ENCODE measurements at regions not wholly inside any gene's neighbourhood (a gene's known extent, or its start where the extent isn't known, plus 50 kb on each side); places are given as distances from the start of the nearest gene placed in this dataset.
A peak's percentile ranks its signal among the peaks of the same experiment; 100 is the strongest.

- Mint-ChIP-seq H3K4me1 (no peaks in the 10 kb centered on the region), H3K27me3 (no peaks in the 10 kb centered on the region), H3K4me3 (no peak overlapping the region), H3K9me3 (peaks cover 0 to 1% (median 0%) of the 10 kb centered on the region in 7 donors), H3K36me3 (no peaks in the 10 kb centered on the region), H3K27ac (peak overlapping the region in 1 of 3 donors; percentile 3)
- peaks cover 1% of the 10 kb centered on the region for H3K27me3 ChIP-seq (ENCODE audit: control insufficient read depth, insufficient read depth, low read length)
- H3K4me3 ChIP-seq (ENCODE audit: low read depth, low read length), result no peak overlapping the region
- ATAC-seq (ENCODE audit: low read depth in 2 of 2), result no peak
- H3K4me1 ChIP-seq (ENCODE audit: control insufficient read depth, insufficient read depth, low read length, poor library complexity, severe bottlenecking), result no peaks in the 10 kb centered on the region
- no peak overlapping the region for H3K27ac ChIP-seq (ENCODE audit: insufficient read depth, low read length, poor library complexity, severe bottlenecking)
- DNase-seq, result no peak
- no peaks in the 10 kb centered on the region for H3K36me3 ChIP-seq (ENCODE audit: control insufficient read depth, insufficient read depth, low read length)
- no peaks in the 10 kb centered on the region for H3K9me3 ChIP-seq (ENCODE audit: control insufficient read depth in 2 of 2, low read length in 2 of 2)
Observed at GRCh38 chr5:68015381-68016302, 199.9 kb upstream of the PIK3R1 start.

GRCh38 chr5:68012831-68013230, 202.7 kb upstream of the PIK3R1 start:
- ATAC-seq (ENCODE audit: low read depth in 2 of 2), result no peak
- Histone ChIP-seq H3K4me3 (ENCODE audit: low read depth, low read length) (no peak overlapping the region), H3K27me3 (ENCODE audit: control insufficient read depth, insufficient read depth, low read length) (peaks cover 1% of the 10 kb centered on the region), H3K9me3 (ENCODE audit: control insufficient read depth in 2 of 2, low read length in 2 of 2) (no peaks in the 10 kb centered on the region), H3K27ac (ENCODE audit: insufficient read depth, low read length, poor library complexity, severe bottlenecking) (no peak overlapping the region), H3K36me3 (ENCODE audit: control insufficient read depth, insufficient read depth, low read length) (no peaks in the 10 kb centered on the region), H3K4me1 (ENCODE audit: control insufficient read depth, insufficient read depth, low read length, poor library complexity, severe bottlenecking) (no peaks in the 10 kb centered on the region)
- no peak for DNase-seq
- no peak overlapping the region for H3K27ac Mint-ChIP-seq
- no peaks in the 10 kb centered on the region for H3K4me1 Mint-ChIP-seq
- no peak overlapping the region for H3K4me3 Mint-ChIP-seq
- H3K27me3 Mint-ChIP-seq, result no peaks in the 10 kb centered on the region
- peaks cover 0 to 1% (median 0%) of the 10 kb centered on the region in 7 donors for H3K9me3 Mint-ChIP-seq
- H3K36me3 Mint-ChIP-seq, result no peaks in the 10 kb centered on the region

- no peaks in the 10 kb centered on the region for H3K4me1 Mint-ChIP-seq
- peaks cover 1% of the 10 kb centered on the region for H3K27me3 ChIP-seq (ENCODE audit: control insufficient read depth, insufficient read depth, low read length)
- ATAC-seq (ENCODE audit: low read depth in 2 of 2) (no peak), DNase-seq (no peak)
- no peaks in the 10 kb centered on the region for H3K9me3 ChIP-seq (ENCODE audit: control insufficient read depth in 2 of 2, low read length in 2 of 2)
- peaks cover 0 to 1% (median 0%) of the 10 kb centered on the region in 7 donors for H3K9me3 Mint-ChIP-seq
- H3K36me3 Mint-ChIP-seq, result no peaks in the 10 kb centered on the region
- H3K27ac ChIP-seq (ENCODE audit: insufficient read depth, low read length, poor library complexity, severe bottlenecking), result no peak overlapping the region
- no peak overlapping the region for H3K4me3 ChIP-seq (ENCODE audit: low read depth, low read length)
- no peaks in the 10 kb centered on the region for H3K36me3 ChIP-seq (ENCODE audit: control insufficient read depth, insufficient read depth, low read length)
- no peak overlapping the region for H3K4me3 Mint-ChIP-seq
- H3K27me3 Mint-ChIP-seq, result no peaks in the 10 kb centered on the region
- H3K4me1 ChIP-seq (ENCODE audit: control insufficient read depth, insufficient read depth, low read length, poor library complexity, severe bottlenecking), result no peaks in the 10 kb centered on the region
- no peak overlapping the region for H3K27ac Mint-ChIP-seq
Observed at GRCh38 chr5:68012429-68012828, 203.1 kb upstream of the PIK3R1 start.

- H3K27me3 Mint-ChIP-seq, result no peaks in the 10 kb centered on the region
- no peak overlapping the region for H3K27ac ChIP-seq (ENCODE audit: insufficient read depth, low read length, poor library complexity, severe bottlenecking)
- H3K4me3 ChIP-seq (ENCODE audit: low read depth, low read length), result no peak overlapping the region
- ATAC-seq (ENCODE audit: low read depth in 2 of 2) (no peak), DNase-seq (no peak)
- no peaks in the 10 kb centered on the region for H3K9me3 ChIP-seq (ENCODE audit: control insufficient read depth in 2 of 2, low read length in 2 of 2)
- no peaks in the 10 kb centered on the region for H3K36me3 ChIP-seq (ENCODE audit: control insufficient read depth, insufficient read depth, low read length)
- H3K27ac Mint-ChIP-seq, result no peak overlapping the region
- H3K4me1 ChIP-seq (ENCODE audit: control insufficient read depth, insufficient read depth, low read length, poor library complexity, severe bottlenecking), result no peaks in the 10 kb centered on the region
- no peaks in the 10 kb centered on the region for H3K4me1 Mint-ChIP-seq
- H3K4me3 Mint-ChIP-seq, result no peak overlapping the region
- no peaks in the 10 kb centered on the region for H3K36me3 Mint-ChIP-seq
- H3K9me3 Mint-ChIP-seq, result no peaks in the 10 kb centered on the region
- H3K27me3 ChIP-seq (ENCODE audit: control insufficient read depth, insufficient read depth, low read length), result no peaks in the 10 kb centered on the region
Observed at GRCh38 chr5:68011801-68012200, 203.8 kb upstream of the PIK3R1 start.

GRCh38 chr5:68011259-68011760, 204.2 kb upstream of the PIK3R1 start:
- Mint-ChIP-seq H3K27me3 (no peaks in the 10 kb centered on the region), H3K9me3 (no peaks in the 10 kb centered on the region), H3K27ac (no peak overlapping the region), H3K36me3 (no peaks in the 10 kb centered on the region), H3K4me3 (no peak overlapping the region), H3K4me1 (no peaks in the 10 kb centered on the region)
- no peaks in the 10 kb centered on the region for H3K36me3 ChIP-seq (ENCODE audit: control insufficient read depth, insufficient read depth, low read length)
- no peak overlapping the region for H3K27ac ChIP-seq (ENCODE audit: insufficient read depth, low read length, poor library complexity, severe bottlenecking)
- H3K4me1 ChIP-seq (ENCODE audit: control insufficient read depth, insufficient read depth, low read length, poor library complexity, severe bottlenecking), result no peaks in the 10 kb centered on the region
- H3K9me3 ChIP-seq (ENCODE audit: control insufficient read depth in 2 of 2, low read length in 2 of 2), result no peaks in the 10 kb centered on the region
- no peaks in the 10 kb centered on the region for H3K27me3 ChIP-seq (ENCODE audit: control insufficient read depth, insufficient read depth, low read length)
- no peak for DNase-seq
- H3K4me3 ChIP-seq (ENCODE audit: low read depth, low read length), result no peak overlapping the region
- no peak for ATAC-seq (ENCODE audit: low read depth in 2 of 2)

GRCh38 chr5:68010740-68011139, 204.8 kb upstream of the PIK3R1 start:
- Histone ChIP-seq H3K4me3 (ENCODE audit: low read depth, low read length) (no peak overlapping the region), H3K27me3 (ENCODE audit: control insufficient read depth, insufficient read depth, low read length) (no peaks in the 10 kb centered on the region), H3K4me1 (ENCODE audit: control insufficient read depth, insufficient read depth, low read length, poor library complexity, severe bottlenecking) (no peaks in the 10 kb centered on the region), H3K9me3 (ENCODE audit: control insufficient read depth in 2 of 2, low read length in 2 of 2) (no peaks in the 10 kb centered on the region), H3K27ac (ENCODE audit: insufficient read depth, low read length, poor library complexity, severe bottlenecking) (no peak overlapping the region), H3K36me3 (ENCODE audit: control insufficient read depth, insufficient read depth, low read length) (no peaks in the 10 kb centered on the region)
- Mint-ChIP-seq H3K4me3 (no peak overlapping the region), H3K4me1 (no peaks in the 10 kb centered on the region), H3K9me3 (no peaks in the 10 kb centered on the region), H3K27ac (no peak overlapping the region), H3K27me3 (no peaks in the 10 kb centered on the region), H3K36me3 (no peaks in the 10 kb centered on the region)
- ATAC-seq (ENCODE audit: low read depth in 2 of 2) (no peak), DNase-seq (no peak)

- no peak overlapping the region for H3K4me3 ChIP-seq (ENCODE audit: low read depth, low read length)
- H3K27ac ChIP-seq (ENCODE audit: insufficient read depth, low read length, poor library complexity, severe bottlenecking), result no peak overlapping the region
- H3K36me3 ChIP-seq (ENCODE audit: control insufficient read depth, insufficient read depth, low read length), result no peaks in the 10 kb centered on the region
- no peak overlapping the region for H3K27ac Mint-ChIP-seq
- H3K4me1 ChIP-seq (ENCODE audit: control insufficient read depth, insufficient read depth, low read length, poor library complexity, severe bottlenecking), result no peaks in the 10 kb centered on the region
- no peaks in the 10 kb centered on the region for H3K4me1 Mint-ChIP-seq
- no peaks in the 10 kb centered on the region for H3K9me3 ChIP-seq (ENCODE audit: control insufficient read depth in 2 of 2, low read length in 2 of 2)
- H3K27me3 ChIP-seq (ENCODE audit: control insufficient read depth, insufficient read depth, low read length), result no peaks in the 10 kb centered on the region
- H3K36me3 Mint-ChIP-seq, result no peaks in the 10 kb centered on the region
- H3K27me3 Mint-ChIP-seq, result peaks cover 5% of the 10 kb centered on the region
- no peak overlapping the region for H3K4me3 Mint-ChIP-seq
- ATAC-seq (ENCODE audit: low read depth in 2 of 2) (no peak), DNase-seq (no peak)
- peaks cover 0 to 2% (median 0%) of the 10 kb centered on the region in 7 donors for H3K9me3 Mint-ChIP-seq
Observed at GRCh38 chr5:68007451-68007850, 208.1 kb upstream of the PIK3R1 start.

GRCh38 chr5:68002836-68003235, 212.7 kb upstream of the PIK3R1 start:
- Mint-ChIP-seq H3K27me3 (peaks cover 9% of the 10 kb centered on the region), H3K36me3 (no peaks in the 10 kb centered on the region), H3K4me1 (no peaks in the 10 kb centered on the region), H3K27ac (no peak overlapping the region), H3K4me3 (no peak overlapping the region), H3K9me3 (peaks cover 0 to 2% (median 0%) of the 10 kb centered on the region in 7 donors)
- Histone ChIP-seq H3K9me3 (ENCODE audit: control insufficient read depth in 2 of 2, low read length in 2 of 2) (no peaks in the 10 kb centered on the region), H3K4me3 (ENCODE audit: low read depth, low read length) (no peak overlapping the region), H3K27me3 (ENCODE audit: control insufficient read depth, insufficient read depth, low read length) (no peaks in the 10 kb centered on the region), H3K27ac (ENCODE audit: insufficient read depth, low read length, poor library complexity, severe bottlenecking) (no peak overlapping the region), H3K4me1 (ENCODE audit: control insufficient read depth, insufficient read depth, low read length, poor library complexity, severe bottlenecking) (no peaks in the 10 kb centered on the region), H3K36me3 (ENCODE audit: control insufficient read depth, insufficient read depth, low read length) (no peaks in the 10 kb centered on the region)
- DNase-seq, result no peak
- no peak for ATAC-seq (ENCODE audit: low read depth in 2 of 2)
